Natural killer cell (primary cell): ENCODE measurements at regions not wholly inside any gene's neighbourhood (a gene's known extent, or its start where the extent isn't known, plus 50 kb on each side); places are given as distances from the start of the nearest gene placed in this dataset.
"Not testable (repeated sequence)": the region's sequence is repeated elsewhere in the genome, so short reads cannot be mapped to it uniquely, and the experiment has no call there.

ENCODE experiments used
- ATAC-seq, 3 donors: fragments of 150-1000 bp in 2 of 3; fragments of 200-7000 bp in 1 of 3; cut with Tn5 transposase; 1 replicate in 1 of 3; 2 replicates in 2 of 3; pipeline ENCODE4 v1.10.0; 2021; ENCODE audit warnings: mild to moderate bottlenecking in 2 of 3, moderate library complexity in 2 of 3
- DNase-seq, 2 donors: peaks; one replicate each; pipeline versions ENCODE4 v3.0.0 to v3.0.0-alpha.2; 2013 to 2021; ENCODE audit warnings: mixed read lengths in 1 of 2
- H3K27ac ChIP-seq: one replicate; pipeline ENCODE4 v1.5.1; 2013; ENCODE audit warnings: mild to moderate bottlenecking, low read length
- H3K27me3 ChIP-seq: one replicate; pipeline ENCODE4 v1.6.1; 2013; ENCODE audit warnings: low read length; ENCODE audit not compliant: control insufficient read depth, insufficient read depth
- H3K36me3 ChIP-seq: one replicate; pipeline ENCODE4 v1.6.1; 2013; ENCODE audit warnings: low read length; ENCODE audit not compliant: control insufficient read depth, insufficient read depth
- H3K4me1 ChIP-seq: one replicate; pipeline ENCODE4 v1.6.1; 2013; ENCODE audit warnings: low read length; ENCODE audit not compliant: control insufficient read depth, insufficient read depth
- H3K4me3 ChIP-seq: one replicate; pipeline ENCODE4 v1.5.1; 2013; ENCODE audit warnings: low read length
- H3K9me3 ChIP-seq: one replicate; pipeline ENCODE4 v1.6.1; 2013; ENCODE audit warnings: low read length; ENCODE audit not compliant: control insufficient read depth, insufficient read depth
- H3K27ac Mint-ChIP-seq, 2 donors: one replicate each; pipeline ENCODE4 v1.8.0; 2022; ENCODE audit warnings: mild to moderate bottlenecking in 2 of 2, mixed read lengths in 2 of 2, moderate library complexity in 1 of 2
- H3K27me3 Mint-ChIP-seq, 2 donors: one replicate each; pipeline ENCODE4 v1.8.0; 2022; ENCODE audit warnings: low read depth in 2 of 2, mixed read lengths in 2 of 2
- H3K36me3 Mint-ChIP-seq: one replicate; pipeline ENCODE4 v1.8.0; 2022; ENCODE audit warnings: mixed read lengths
- H3K4me1 Mint-ChIP-seq, 2 donors: one replicate each; pipeline ENCODE4 v1.8.0; 2022; ENCODE audit warnings: mixed read lengths in 2 of 2
- H3K4me3 Mint-ChIP-seq: one replicate; pipeline ENCODE4 v1.8.0; 2022; ENCODE audit warnings: mild to moderate bottlenecking, moderate library complexity, mixed read lengths
- H3K9me3 Mint-ChIP-seq, 2 donors: one replicate each; pipeline ENCODE4 v1.8.0; 2022; ENCODE audit warnings: mixed read lengths in 2 of 2
- WGBS: methylation state at CpG from one replicate; pipeline ENCODE4 v1.1.7; 2013; ENCODE audit warnings: missing lambda C conversion rate; ENCODE audit not compliant: insufficient coverage; 5-methylcytosine and 5-hydroxymethylcytosine counted together
- intact Hi-C: fragments of 100-400 bp; cut with micrococcal nuclease; formaldehyde crosslinking; loops from one replicate; pipeline ENCODE4 v1.14.2; 2022
- TF ChIP-seq, protein P1 (sequence below): fragments of 200-600 bp; IDR thresholded peaks from one replicate; pipeline ENCODE4 v1.8.0; 2022; ENCODE audit warnings: antibody characterized with exemption

DNA sequence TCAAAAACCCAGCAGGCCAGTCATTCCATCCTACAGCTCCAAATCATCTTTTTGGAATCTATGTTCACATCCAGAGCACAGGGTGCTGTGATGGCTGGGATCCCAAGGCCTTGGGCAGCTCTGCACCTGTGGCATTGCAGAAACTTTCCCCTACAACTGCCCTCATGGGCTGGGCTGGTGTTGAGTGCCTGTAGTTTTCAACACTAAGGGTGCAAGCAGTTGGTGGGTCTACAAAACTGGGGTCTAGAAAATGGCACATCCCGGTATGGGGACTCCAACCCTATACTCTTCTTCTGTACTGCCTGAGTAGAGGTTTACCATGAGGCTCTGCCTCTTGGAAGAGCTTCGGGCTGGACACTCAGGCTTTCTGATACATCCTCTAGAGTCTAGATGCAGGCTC, 95.2 kb upstream of the TEKT4 start:
- no peak for ATAC-seq

DNA sequence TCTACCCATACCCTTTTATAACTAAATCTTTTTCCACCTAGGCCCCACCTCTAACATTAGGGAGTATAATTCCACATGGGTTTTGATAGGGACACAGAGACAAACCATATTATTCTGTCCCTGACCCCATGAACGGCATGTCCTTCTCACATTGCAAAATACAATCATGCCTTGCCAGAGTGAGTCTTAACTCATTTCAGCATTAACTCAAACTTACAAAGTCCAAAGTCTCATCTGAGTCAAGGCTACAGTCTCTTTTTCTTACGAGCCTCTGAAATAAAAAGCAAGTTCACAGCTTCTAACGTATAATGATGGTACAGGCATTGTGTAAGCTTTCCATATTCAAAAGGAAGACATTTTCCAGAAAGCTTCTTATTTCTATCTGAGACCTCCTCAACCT, 86.1 kb upstream of the TEKT4 start:
- H3K9me3 Mint-ChIP-seq, H3K4me3 ChIP-seq, H3K36me3 ChIP-seq, intact Hi-C loops, DNase-seq, H3K4me3 Mint-ChIP-seq, H3K4me1 ChIP-seq, H3K36me3 Mint-ChIP-seq, H3K27ac Mint-ChIP-seq, H3K27me3 Mint-ChIP-seq, H3K9me3 ChIP-seq, H3K4me1 Mint-ChIP-seq, H3K27ac ChIP-seq, H3K27me3 ChIP-seq, ATAC-seq: not testable (repeated sequence)
- 98% methylated on average over 3 of the region's 3 CpGs for WGBS

More for the DNA sequence above, 95.2 kb upstream of the TEKT4 start:
- no peaks in the 10 kb centered on the region for H3K27me3 ChIP-seq
- H3K36me3 Mint-ChIP-seq, result no peaks in the 10 kb centered on the region
- no peak overlapping the region for H3K27ac ChIP-seq
- H3K27me3 Mint-ChIP-seq, result no peaks in the 10 kb centered on the region
- no peak overlapping the region for H3K4me3 ChIP-seq
- DNase-seq, result no peak
- no peak overlapping the region for H3K4me3 Mint-ChIP-seq
- 77% methylated on average over 2 of the region's 2 CpGs for WGBS
- intact Hi-C loops, result no loop called here
- no peaks in the 10 kb centered on the region for H3K4me1 ChIP-seq
- no peaks in the 10 kb centered on the region for H3K36me3 ChIP-seq
- H3K9me3 ChIP-seq, result no peaks in the 10 kb centered on the region
- no peaks in the 10 kb centered on the region for H3K4me1 Mint-ChIP-seq
- H3K27ac Mint-ChIP-seq, result no peak overlapping the region
- peaks cover 0 to 7% of the 10 kb centered on the region in 2 donors for H3K9me3 Mint-ChIP-seq
- TF ChIP-seq, protein P1, sequence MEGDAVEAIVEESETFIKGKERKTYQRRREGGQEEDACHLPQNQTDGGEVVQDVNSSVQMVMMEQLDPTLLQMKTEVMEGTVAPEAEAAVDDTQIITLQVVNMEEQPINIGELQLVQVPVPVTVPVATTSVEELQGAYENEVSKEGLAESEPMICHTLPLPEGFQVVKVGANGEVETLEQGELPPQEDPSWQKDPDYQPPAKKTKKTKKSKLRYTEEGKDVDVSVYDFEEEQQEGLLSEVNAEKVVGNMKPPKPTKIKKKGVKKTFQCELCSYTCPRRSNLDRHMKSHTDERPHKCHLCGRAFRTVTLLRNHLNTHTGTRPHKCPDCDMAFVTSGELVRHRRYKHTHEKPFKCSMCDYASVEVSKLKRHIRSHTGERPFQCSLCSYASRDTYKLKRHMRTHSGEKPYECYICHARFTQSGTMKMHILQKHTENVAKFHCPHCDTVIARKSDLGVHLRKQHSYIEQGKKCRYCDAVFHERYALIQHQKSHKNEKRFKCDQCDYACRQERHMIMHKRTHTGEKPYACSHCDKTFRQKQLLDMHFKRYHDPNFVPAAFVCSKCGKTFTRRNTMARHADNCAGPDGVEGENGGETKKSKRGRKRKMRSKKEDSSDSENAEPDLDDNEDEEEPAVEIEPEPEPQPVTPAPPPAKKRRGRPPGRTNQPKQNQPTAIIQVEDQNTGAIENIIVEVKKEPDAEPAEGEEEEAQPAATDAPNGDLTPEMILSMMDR, result no peak

GRCh38 chr2:94786424-94786823, 84.8 kb upstream of the TEKT4 start:
- H3K4me1 ChIP-seq, intact Hi-C loops, H3K36me3 Mint-ChIP-seq, H3K9me3 ChIP-seq, H3K27me3 Mint-ChIP-seq, DNase-seq, H3K27ac Mint-ChIP-seq, H3K27ac ChIP-seq, H3K27me3 ChIP-seq, H3K4me1 Mint-ChIP-seq, H3K4me3 ChIP-seq, ATAC-seq, H3K36me3 ChIP-seq, H3K4me3 Mint-ChIP-seq, H3K9me3 Mint-ChIP-seq: not testable (repeated sequence)
- WGBS, result 82% methylated on average over 5 of the region's 5 CpGs

GRCh38 chr2:94790169-94790568, 81.1 kb upstream of the TEKT4 start:
- H3K36me3 Mint-ChIP-seq, H3K4me3 Mint-ChIP-seq: not testable (repeated sequence)

GRCh38 chr2:94797235-94797634, 74.0 kb upstream of the TEKT4 start:
- H3K4me1 ChIP-seq, H3K4me1 Mint-ChIP-seq, DNase-seq, H3K9me3 ChIP-seq, H3K4me3 Mint-ChIP-seq, H3K27me3 Mint-ChIP-seq, H3K36me3 Mint-ChIP-seq, H3K4me3 ChIP-seq, H3K36me3 ChIP-seq, intact Hi-C loops, H3K27me3 ChIP-seq, H3K9me3 Mint-ChIP-seq, H3K27ac ChIP-seq, ATAC-seq, H3K27ac Mint-ChIP-seq: not testable (repeated sequence)

More at GRCh38 chr2:94790169-94790568, 81.1 kb upstream of the TEKT4 start:
- 100% methylated on average over 2 of the region's 2 CpGs for WGBS
- H3K4me1 Mint-ChIP-seq, H3K4me1 ChIP-seq, H3K27me3 Mint-ChIP-seq, DNase-seq, H3K27ac Mint-ChIP-seq, H3K9me3 ChIP-seq, H3K4me3 ChIP-seq, H3K27ac ChIP-seq, H3K36me3 ChIP-seq, ATAC-seq, H3K9me3 Mint-ChIP-seq, intact Hi-C loops, H3K27me3 ChIP-seq: not testable (repeated sequence)
